ENCODE measurements at regions not wholly inside any gene's neighbourhood (a gene's known extent, or its start where the extent isn't known, plus 50 kb on each side); places are given as distances from the start of the nearest gene placed in this dataset.

DNA sequence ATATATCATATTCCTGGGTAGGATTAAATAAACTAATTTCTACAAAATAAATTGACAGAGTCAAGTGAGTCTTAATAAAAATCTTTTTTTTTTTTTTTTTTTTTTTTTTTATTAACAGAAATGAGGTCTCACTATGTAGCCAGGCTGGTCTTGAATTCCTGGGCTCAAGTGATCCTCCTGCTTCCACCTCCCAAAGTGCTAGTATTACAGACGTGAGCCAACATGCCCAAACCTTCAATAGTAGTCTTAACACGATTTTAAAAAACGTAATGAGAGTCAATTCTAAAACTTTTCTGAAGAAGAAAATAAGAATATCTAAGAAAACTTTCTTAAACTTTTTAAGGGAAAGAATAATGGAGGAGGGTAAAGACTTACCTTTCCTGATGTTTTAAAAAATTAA, 84.2 kb downstream of the YIPF5 start:
- Histone ChIP-seq H3K27ac (ENCODE audit: insufficient read length, low read depth, low read length) (no peak overlapping the region), H2AFZ (ENCODE audit: low read length) (no peak overlapping the region), H4K5ac (ENCODE audit: insufficient read length, low read depth, low read length) (no peak overlapping the region), H3K4me1 (ENCODE audit: insufficient read depth, low read length) (no peaks in the 10 kb centered on the region), H3K4ac (ENCODE audit: low read depth, low read length) (no peak overlapping the region), H3K79me2 (ENCODE audit: insufficient read depth, low read length) (no peaks in the 10 kb centered on the region), H2AK5ac (ENCODE audit: insufficient read length, low read length) (no peak overlapping the region), H3K56ac (ENCODE audit: insufficient read length, low read depth, low read length) (no peak overlapping the region), H3K14ac (ENCODE audit: insufficient read depth, low read length) (no peak overlapping the region), H2BK20ac (ENCODE audit: low read depth, low read length, poor library complexity, severe bottlenecking) (no peak overlapping the region), H3K9ac (ENCODE audit: extremely low read depth, insufficient read length, low read length) (no peak overlapping the region), H3K23ac (ENCODE audit: insufficient read length, low read depth, low read length) (no peak overlapping the region), H4K20me1 (ENCODE audit: control insufficient read depth, insufficient read depth, insufficient read length) (no peaks in the 10 kb centered on the region), H3T11ph (ENCODE audit: low read length) (no peak overlapping the region), H3K4me2 (ENCODE audit: insufficient read depth, insufficient read length, low read length) (no peak overlapping the region), H2BK12ac (ENCODE audit: insufficient read length, low read depth, low read length) (no peak overlapping the region), H2BK5ac (ENCODE audit: insufficient read length, low read length) (no peak overlapping the region), H4K8ac (replicated peaks; ENCODE audit: insufficient read length, low read depth, low read length) (no peak overlapping the region), H3K79me1 (ENCODE audit: insufficient read depth, low read depth, low read length, poor library complexity, severe bottlenecking) (no peaks in the 10 kb centered on the region), H3K27me3 (ENCODE audit: insufficient read depth, low read length) (peaks cover under 1% of the 10 kb centered on the region; the same call in 1 of the 2 replicates), H3K23me2 (ENCODE audit: insufficient read length, low read depth, low read length, poor library complexity, severe bottlenecking) (no peaks in the 10 kb centered on the region), H2BK15ac (ENCODE audit: low read depth, low read length) (no peak overlapping the region), H2BK120ac (ENCODE audit: low read depth, low read length, poor library complexity, severe bottlenecking) (no peak overlapping the region), H3K9me3 (ENCODE audit: control insufficient read depth, low read depth, low read length) (no peaks in the 10 kb centered on the region), H3K18ac (ENCODE audit: insufficient read length, low read depth, low read length) (no peak overlapping the region), H4K91ac (ENCODE audit: insufficient read length, low read depth, low read length) (no peak overlapping the region)
- no peak overlapping the region for H3K27ac Mint-ChIP-seq
- H3K9me3 Mint-ChIP-seq = peaks cover 14% of the 10 kb centered on the region in 2 experiments
- peaks cover 3 to 13% (median 12%) of the 10 kb centered on the region in 3 experiments; a peak in 6 of 7 replicates for H3K36me3 Mint-ChIP-seq (ENCODE audit: insufficient read depth in 1 of 3, low read depth in 3 of 3)
- DNase-seq = no peak
- TF ChIP-seq, protein P1, sequence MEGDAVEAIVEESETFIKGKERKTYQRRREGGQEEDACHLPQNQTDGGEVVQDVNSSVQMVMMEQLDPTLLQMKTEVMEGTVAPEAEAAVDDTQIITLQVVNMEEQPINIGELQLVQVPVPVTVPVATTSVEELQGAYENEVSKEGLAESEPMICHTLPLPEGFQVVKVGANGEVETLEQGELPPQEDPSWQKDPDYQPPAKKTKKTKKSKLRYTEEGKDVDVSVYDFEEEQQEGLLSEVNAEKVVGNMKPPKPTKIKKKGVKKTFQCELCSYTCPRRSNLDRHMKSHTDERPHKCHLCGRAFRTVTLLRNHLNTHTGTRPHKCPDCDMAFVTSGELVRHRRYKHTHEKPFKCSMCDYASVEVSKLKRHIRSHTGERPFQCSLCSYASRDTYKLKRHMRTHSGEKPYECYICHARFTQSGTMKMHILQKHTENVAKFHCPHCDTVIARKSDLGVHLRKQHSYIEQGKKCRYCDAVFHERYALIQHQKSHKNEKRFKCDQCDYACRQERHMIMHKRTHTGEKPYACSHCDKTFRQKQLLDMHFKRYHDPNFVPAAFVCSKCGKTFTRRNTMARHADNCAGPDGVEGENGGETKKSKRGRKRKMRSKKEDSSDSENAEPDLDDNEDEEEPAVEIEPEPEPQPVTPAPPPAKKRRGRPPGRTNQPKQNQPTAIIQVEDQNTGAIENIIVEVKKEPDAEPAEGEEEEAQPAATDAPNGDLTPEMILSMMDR (conservative IDR thresholded peaks at IDR 0.05) = no peak
- peaks cover 5 to 10% of the 10 kb centered on the region in 2 experiments; a peak in 3 of 4 replicates for H3K4me1 Mint-ChIP-seq
- no CpG with 5 or more reads among the region's 3 CpGs for WGBS (ENCODE audit: extremely low coverage, insufficient read length, low lambda C conversion rate)
- peaks cover 19% of the 10 kb centered on the region for H3K27me3 Mint-ChIP-seq (ENCODE audit: low read depth)
- H3K4me3 Mint-ChIP-seq = no peak overlapping the region
